Right renal cortex interstitium (tissue), 3 donors: ENCODE measurements at regions not wholly inside any gene's neighbourhood (a gene's known extent, or its start where the extent isn't known, plus 50 kb on each side); places are given as distances from the start of the nearest gene placed in this dataset.
"Not testable (repeated sequence)": the region's sequence is repeated elsewhere in the genome, so short reads cannot be mapped to it uniquely, and the experiment has no call there.

Source experiments
- DNase-seq, 3 donors: peaks; one replicate each; pipeline ENCODE4 v3.0.0-alpha.2; 2013; ENCODE audit warnings: low read depth in 3 of 3, low spot score in 2 of 3

- DNase-seq: not testable (repeated sequence)
Measured at GRCh38 chr18:78508228-78508824, 471.3 kb upstream of the SALL3 start.

- DNase-seq: no peak
Measured at GRCh38 chr18:78510091-78510490, 469.5 kb upstream of the SALL3 start.

DNA sequence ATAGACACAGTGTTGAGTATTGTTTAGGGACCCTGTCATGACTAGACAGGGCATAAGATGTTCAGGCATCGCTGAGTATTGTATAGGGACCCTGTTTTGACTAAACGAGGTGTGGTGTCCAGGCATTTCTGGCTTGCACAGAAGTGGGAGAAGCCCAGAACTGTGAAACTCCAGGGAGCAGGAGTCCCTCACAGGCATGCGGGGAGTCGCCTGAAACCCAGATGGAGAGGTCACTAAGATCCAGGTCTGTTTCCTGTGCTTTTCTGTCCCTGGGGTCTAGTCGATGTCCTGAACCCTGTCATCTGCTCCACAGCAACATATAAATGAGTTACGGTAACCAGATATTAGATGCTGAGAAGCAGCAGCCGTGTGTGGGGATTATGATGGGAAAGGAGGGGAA is 469.0 kb upstream of the SALL3 start:
- DNase-seq: no peak

DNA sequence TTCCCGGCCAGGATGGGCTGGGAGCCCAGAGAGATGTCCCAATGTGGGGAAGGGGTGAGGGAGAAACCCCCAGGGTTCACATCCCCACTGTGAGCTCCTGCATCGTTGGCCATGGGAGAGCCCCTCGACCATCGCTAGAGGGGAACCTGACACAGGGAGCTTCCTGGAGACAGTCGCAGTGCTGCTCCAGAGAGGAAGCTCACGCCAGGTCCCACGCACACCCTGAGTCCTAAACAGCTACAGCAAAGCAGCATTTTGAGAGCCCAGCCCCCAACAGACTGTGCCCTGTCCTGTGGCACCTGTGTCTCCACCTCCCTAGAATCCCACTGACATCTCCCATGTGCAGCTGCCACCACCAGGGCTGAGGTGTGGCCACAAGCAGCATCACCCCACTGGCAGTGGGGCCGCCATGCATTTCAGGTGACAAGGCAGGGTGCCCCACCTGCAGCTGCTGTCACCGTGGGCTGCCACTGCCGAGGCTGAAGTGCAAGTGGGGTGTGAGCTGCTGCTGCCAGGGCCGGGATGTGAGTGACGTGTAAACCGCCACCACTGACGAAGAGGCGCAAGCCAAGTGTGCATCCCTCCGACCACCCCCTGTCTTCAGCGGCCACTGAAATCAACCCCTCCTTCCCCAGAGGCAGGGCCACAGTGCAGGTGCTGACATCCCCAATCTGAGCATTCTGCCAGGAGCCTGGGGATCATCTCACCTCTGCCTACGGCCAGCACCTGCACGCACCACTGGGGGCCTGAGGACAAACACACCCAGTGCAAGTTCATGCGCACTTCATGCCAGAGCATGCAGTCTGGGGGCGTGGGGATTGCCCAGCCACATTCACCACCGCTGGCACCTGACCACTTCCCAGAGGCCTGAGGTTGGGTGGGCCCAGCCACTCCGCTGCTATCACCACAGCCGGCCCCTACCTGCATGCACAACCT is 467.7 kb upstream of the SALL3 start:
- no peak for DNase-seq

DNA sequence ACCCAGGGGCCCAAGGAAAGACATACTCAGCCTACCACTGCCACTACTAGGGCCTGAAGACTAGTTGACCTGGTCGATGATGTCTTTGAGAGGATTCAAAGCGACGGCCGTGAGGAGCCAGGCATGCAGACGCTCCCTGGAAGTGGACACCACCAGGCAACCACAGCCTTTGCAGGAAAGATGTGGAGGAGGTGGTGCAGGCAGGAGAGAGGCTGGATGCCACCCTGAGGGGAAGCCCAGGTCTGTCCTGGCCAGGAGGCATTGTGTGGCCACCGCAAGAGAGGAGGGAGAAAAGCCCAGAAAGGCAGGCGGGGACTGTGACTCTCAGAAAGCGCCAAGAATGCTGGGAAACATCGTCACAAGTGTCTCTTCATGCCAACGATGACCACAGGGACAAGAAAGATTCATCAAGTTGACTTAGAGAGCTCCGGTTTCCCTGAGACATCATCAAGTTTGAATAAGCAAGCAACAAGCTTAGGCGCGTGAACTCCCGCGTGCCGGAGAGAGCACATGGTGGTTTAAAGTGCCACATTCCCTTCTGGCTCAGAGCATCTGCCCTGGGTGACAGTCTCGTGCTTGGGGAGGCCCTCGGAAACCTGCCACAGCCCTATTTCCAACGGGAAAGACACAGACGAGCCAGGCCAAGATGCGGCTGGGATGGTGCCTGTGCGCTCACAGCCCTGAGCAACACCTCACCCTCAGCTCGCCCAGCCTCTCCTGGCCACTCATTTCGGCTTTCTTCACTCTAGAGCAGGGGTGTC is 464.5 kb upstream of the SALL3 start:
- DNase-seq: no peak

GRCh38 chr18:78517328-78517727 is 462.3 kb upstream of the SALL3 start:
- DNase-seq: no peak

- DNase-seq: no peak
Measured at GRCh38 chr18:78517973-78518372, 461.6 kb upstream of the SALL3 start.

- no peak for DNase-seq
Measured at GRCh38 chr18:78518805-78519204, 460.8 kb upstream of the SALL3 start.

- DNase-seq: no peak
Measured at GRCh38 chr18:78519394-78520062, 460.1 kb upstream of the SALL3 start.

GRCh38 chr18:78521136-78521535 is 458.5 kb upstream of the SALL3 start:
- DNase-seq: no peak

DNA sequence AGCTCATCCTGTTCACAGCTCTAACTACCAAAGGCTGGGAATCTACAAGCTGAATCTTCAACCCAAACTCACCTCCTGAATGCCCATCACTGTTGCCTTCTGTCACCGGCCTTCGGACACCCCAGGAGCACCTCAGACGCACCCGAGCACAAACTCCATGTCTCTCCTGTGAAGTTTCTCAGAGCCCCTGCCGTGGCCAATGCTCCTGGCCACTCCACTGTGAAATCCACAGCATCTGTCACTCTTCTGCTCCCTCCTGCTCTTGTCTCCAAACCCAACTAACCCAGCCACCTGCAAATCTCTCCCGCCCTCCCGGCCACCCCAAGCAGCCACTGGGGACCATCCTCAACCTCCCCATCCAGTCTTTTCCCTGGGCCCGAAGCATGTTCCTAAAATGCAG is 457.9 kb upstream of the SALL3 start:
- no peak for DNase-seq

GRCh38 chr18:78522507-78522906 is 457.1 kb upstream of the SALL3 start:
- DNase-seq: no peak

DNA sequence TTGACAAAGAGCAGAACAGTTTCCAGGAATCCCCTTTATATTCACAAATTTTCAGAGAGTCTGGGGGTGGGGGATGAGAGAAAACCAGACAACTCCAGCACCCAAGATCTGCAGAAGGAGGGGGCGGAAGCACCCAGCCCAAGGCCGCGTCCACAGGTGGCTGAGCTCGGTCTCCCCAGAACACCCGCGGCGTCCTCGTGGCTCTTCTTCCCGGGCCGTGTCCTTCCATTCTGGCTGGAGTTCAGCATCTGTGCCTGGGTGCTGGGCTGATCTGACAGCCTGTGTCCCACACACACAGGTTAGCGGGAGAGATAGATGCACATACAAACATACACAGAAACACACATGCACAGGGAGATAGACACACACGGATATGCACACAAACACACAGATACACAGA is 455.8 kb upstream of the SALL3 start:
- no peak for DNase-seq

DNA sequence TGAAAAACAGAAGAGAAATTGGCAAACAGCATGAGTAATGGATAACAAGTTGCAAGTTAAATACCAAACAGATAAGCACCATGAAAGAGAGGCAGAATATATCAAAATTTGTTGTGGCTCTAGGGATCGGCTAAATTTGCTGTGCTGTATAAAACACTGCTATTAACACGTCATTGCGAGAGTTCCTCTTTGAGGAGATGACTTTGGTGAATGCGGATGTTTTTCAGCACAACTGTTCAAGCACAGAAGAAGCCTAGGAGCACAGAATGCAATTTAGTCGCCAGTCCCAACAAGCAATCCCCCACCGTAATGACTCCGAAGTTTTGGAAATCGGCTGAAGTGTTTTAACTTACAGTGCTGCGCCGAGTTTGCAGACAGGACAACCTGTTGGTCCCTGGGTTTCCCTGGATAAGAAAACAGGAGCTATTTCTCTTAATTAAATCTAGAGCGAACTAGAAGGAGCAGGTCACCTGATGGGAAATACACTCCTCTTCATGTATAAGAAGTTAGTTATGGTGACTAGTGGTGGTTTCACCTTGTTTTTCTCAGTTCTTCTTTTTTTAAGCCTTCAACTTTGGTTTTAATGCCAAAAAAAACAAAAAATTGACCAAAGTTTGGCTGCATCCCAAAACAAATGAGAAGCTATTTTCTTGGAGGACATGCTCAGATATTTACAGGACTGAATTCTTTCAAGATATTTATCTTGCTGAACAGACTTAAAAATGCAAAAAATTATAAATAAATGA is 454.1 kb upstream of the SALL3 start:
- DNase-seq: no peak

GRCh38 chr18:78526275-78526674 is 453.3 kb upstream of the SALL3 start:
- no peak for DNase-seq

DNA sequence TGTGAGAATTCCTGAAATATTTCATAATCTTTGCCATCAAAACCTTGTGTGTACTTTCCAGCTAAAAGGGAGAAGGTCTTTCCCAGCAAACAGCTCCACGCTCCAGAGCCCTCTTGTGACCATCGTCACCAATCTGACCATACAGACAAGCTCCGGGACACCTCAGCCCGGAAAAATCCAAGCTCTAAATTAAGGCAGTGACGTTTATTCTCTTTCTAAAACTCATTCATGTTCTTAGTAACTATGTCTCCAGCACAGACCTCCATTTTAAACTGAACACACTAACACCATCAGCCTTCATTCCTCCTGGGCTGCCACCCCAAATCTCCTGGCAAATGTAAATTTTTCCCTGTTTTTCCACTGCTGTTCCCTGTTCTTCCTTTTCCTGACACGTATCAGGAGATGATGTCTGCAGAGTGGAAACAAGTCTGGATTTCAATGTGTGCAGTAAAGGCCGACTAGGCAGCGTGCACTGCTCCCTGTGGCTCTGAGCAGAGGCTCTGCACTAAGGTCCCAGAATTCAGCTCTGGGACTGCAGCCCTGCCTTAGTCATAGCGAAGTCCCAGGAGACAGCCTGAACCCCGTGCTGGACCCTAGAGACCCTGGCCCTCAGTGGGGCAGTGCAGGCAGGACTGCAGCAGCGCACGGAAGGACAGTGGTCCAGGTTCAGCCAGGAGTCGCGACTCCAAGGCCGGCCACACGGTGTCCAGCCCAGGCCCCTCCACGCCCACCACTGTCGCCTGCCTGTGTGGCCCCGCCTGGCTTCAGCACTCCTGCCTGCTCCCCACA is 452.5 kb upstream of the SALL3 start:
- no peak for DNase-seq

DNA sequence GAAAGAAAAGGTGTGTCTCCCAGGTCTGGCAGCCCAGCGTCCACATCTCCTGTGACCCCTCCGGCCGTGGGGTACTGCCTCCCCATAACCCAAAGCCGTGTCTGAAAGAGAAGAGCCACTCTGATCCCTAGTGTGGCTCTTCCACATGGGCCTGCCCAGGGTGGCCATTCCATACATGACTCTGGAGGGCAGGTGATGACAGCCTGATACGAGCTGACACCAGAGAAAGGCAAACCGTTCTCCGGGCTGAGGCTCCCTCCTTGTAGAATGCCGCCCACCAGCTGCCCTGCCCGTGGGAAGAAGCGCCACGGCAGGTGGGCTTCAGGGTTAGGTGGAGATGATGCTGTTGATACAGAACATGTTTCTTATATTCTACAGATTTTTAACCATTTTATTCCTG is 451.6 kb upstream of the SALL3 start:
- DNase-seq: no peak

DNA sequence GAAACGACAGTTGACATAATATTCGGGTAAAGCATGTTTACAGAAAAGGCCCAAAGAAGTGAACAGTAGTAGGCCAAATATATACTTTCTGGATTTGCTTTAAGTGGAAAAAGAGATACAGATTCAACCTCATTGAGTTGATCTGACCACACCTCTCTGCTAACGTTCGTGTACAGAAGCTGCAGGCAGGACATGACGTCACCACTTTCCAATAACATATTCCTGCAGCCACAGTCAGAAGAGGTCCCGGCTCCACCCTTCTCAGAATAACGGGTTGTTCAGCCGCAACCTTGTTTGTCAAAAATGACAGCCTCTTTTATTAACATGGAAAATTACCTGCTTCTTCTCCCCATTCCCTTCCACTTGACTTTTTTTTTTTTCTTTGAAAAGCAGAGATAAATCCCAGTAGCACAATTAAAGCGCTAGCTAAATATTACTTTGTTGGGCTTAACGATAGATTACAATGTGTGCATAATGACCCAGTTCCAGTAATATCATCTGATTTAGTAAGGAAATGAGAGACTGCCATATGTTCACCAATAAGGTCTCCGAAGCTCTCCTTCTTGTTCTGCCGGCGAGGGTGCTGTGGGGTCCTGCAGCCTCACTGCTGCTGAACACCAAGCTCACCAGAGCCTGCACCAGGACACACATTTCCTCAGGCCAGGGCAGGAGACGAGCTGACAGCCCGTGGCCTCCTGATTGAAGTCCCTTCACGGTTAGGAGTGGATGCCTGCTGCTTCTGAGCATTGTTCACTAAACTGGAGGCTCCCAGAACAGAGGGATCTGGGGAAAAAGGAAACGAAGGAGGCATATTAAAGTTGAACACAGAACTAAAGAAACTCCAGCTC is 451.0 kb upstream of the SALL3 start:
- no peak for DNase-seq

DNA sequence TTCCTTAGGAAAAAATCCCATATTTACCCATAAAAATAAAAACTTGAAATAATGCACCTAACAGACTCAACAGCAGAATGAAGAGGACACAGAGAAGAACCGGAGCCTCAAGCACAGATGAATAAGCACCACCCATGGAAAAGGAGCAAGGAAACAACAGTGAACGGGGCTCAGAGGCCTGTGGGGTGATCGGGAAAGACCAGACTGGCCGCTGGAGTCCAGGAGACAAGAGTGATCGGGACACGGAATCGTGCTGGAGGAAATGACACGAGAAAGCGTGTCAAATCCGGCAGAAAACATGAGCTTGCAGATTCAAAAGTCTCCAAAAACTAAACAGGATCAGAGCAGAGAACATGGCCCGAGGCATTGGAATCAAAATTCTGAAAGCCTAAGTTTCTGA is 448.0 kb upstream of the SALL3 start:
- DNase-seq: no peak
